GM12801 (cell line): ENCODE measurements at regions not wholly inside any gene's neighbourhood (a gene's known extent, or its start where the extent isn't known, plus 50 kb on each side); places are given as distances from the start of the nearest gene placed in this dataset.

Experiments
- CTCF ChIP-seq: IDR thresholded peaks from one replicate; pipeline ENCODE4 v1.5.1; 2011; ENCODE audit warnings: control low read depth; ENCODE audit not compliant: insufficient read length; ENCODE audit errors: extremely low read depth

- TF ChIP-seq CTCF, result no peak
These were observed 771.7 kb upstream of the TMEM132C start for GRCh38 chr12:127494961-127495915.

GRCh38 chr12:127496255-127496654 lies 770.7 kb upstream of the TMEM132C start:
- TF ChIP-seq CTCF, result no peak

- TF ChIP-seq CTCF, result no peak
These were observed 766.4 kb upstream of the TMEM132C start for GRCh38 chr12:127500512-127501035.

- no peak for TF ChIP-seq CTCF
These were observed 765.1 kb upstream of the TMEM132C start for GRCh38 chr12:127501916-127502315.

- no peak for TF ChIP-seq CTCF
These were observed 763.7 kb upstream of the TMEM132C start for GRCh38 chr12:127503246-127503645.

DNA sequence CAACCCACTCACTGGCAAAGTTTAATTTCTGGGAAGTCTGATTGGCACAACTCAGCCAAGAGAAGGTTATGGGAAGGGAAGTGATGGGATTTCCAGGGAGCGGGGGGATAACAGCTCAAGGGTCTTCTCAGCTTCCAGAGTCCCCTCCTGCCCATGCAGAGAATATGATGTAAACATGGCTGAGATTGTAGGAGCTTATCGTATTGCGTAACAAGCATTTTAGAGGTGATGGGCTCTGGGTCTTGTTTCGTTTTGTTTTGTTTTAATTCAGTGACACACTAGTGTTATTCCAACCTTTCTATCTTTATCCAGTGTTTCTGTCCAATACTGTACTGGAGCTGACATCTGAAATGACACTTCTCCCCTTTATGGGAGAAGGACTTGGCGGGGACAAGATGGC lies 762.1 kb upstream of the TMEM132C start:
- TF ChIP-seq CTCF, result no peak

GRCh38 chr12:127507341-127507740 lies 759.6 kb upstream of the TMEM132C start:
- no peak for TF ChIP-seq CTCF
